Testis (tissue), 2 donors: ENCODE measurements at regions not wholly inside any gene's neighbourhood (a gene's known extent, or its start where the extent isn't known, plus 50 kb on each side); places are given as distances from the start of the nearest gene placed in this dataset.

Experiments used
- POLR2A ChIP-seq: fragments of 450-650 bp; IDR thresholded peaks from one replicate; pipeline ENCODE4 v1.6.1; 2017; ENCODE audit warnings: antibody characterized with exemption, mild to moderate bottlenecking, moderate library complexity
- TF ChIP-seq, protein P1 (sequence below), 3 experiments: fragments of 450-650 bp in 2 of 3; fragments of 200-600 bp in 1 of 3; sonication (generic) in 1 of 3; IDR thresholded peaks; one replicate each; pipeline ENCODE4 v1.5.1; 2016 to 2019; ENCODE audit warnings: antibody characterized with exemption in 3 of 3, mild to moderate bottlenecking in 2 of 3, moderate library complexity in 1 of 3

GRCh38 chr1:229862017-229862774, 204.8 kb upstream of the GALNT2 start:
- TF ChIP-seq, protein P1, sequence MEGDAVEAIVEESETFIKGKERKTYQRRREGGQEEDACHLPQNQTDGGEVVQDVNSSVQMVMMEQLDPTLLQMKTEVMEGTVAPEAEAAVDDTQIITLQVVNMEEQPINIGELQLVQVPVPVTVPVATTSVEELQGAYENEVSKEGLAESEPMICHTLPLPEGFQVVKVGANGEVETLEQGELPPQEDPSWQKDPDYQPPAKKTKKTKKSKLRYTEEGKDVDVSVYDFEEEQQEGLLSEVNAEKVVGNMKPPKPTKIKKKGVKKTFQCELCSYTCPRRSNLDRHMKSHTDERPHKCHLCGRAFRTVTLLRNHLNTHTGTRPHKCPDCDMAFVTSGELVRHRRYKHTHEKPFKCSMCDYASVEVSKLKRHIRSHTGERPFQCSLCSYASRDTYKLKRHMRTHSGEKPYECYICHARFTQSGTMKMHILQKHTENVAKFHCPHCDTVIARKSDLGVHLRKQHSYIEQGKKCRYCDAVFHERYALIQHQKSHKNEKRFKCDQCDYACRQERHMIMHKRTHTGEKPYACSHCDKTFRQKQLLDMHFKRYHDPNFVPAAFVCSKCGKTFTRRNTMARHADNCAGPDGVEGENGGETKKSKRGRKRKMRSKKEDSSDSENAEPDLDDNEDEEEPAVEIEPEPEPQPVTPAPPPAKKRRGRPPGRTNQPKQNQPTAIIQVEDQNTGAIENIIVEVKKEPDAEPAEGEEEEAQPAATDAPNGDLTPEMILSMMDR (IDR thresholded peaks at IDR 0.05): no peak
- TF ChIP-seq POLR2A: no peak
